ENCODE measurements at regions not wholly inside any gene's neighbourhood (a gene's known extent, or its start where the extent isn't known, plus 50 kb on each side); places are given as distances from the start of the nearest gene placed in this dataset.

- no peak for DNase-seq (ENCODE audit: low read depth)
- TF ChIP-seq, protein P1, sequence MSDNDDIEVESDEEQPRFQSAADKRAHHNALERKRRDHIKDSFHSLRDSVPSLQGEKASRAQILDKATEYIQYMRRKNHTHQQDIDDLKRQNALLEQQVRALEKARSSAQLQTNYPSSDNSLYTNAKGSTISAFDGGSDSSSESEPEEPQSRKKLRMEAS (IDR thresholded peaks at IDR 0.05; ENCODE audit: low read depth, low read length), result no peak
- no peak overlapping the region for H3K4me3 ChIP-seq (ENCODE audit: low read depth, low read length)
Measured at GRCh38 chr7:85287106-85287825, 100.4 kb upstream of the SEMA3D start.

DNA sequence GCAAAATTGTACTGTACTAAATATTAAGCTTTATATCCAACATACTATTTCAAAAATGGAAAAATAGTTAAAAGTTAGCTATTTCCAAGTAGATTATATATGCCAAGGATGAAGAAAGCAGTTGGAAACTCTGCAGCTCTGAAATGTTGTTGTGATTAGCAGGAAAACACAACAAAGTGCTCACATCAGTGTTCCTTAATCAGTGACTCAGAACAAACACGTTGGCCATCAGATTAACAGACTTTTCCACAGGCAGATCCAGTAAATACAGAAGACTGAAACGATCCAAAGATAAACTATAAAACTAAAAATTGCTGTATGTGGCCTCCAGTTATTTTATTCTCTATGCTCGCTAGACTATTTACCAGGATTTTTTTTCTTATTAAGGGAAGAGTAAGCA is 99.6 kb upstream of the SEMA3D start:
- TF ChIP-seq CTCF (IDR thresholded peaks at IDR 0.05; ENCODE audit: low read depth, low read length) (no peak), MYC (IDR thresholded peaks at IDR 0.05; ENCODE audit: low read depth, low read length) (no peak), POLR2A (IDR thresholded peaks at IDR 0.05; ENCODE audit: extremely low read depth, insufficient read length) (no peak)
- TF ChIP-seq, protein P1 (IDR thresholded peaks at IDR 0.05; ENCODE audit: low read depth, low read length), result no peak
- no peak overlapping the region for H3K4me3 ChIP-seq (ENCODE audit: low read depth, low read length)
- no peak for DNase-seq (ENCODE audit: low read depth)

GRCh38 chr7:85285527-85285926 is 98.7 kb upstream of the SEMA3D start:
- no peak for DNase-seq (ENCODE audit: low read depth)
- no peak for TF ChIP-seq CTCF (IDR thresholded peaks at IDR 0.05; ENCODE audit: low read depth, low read length)
- no peak for TF ChIP-seq MYC (IDR thresholded peaks at IDR 0.05; ENCODE audit: low read depth, low read length)
- no peak for TF ChIP-seq POLR2A (IDR thresholded peaks at IDR 0.05; ENCODE audit: extremely low read depth, insufficient read length)
- TF ChIP-seq, protein P1 (IDR thresholded peaks at IDR 0.05; ENCODE audit: low read depth, low read length), result no peak
- no peak overlapping the region for H3K4me3 ChIP-seq (ENCODE audit: low read depth, low read length)

DNA sequence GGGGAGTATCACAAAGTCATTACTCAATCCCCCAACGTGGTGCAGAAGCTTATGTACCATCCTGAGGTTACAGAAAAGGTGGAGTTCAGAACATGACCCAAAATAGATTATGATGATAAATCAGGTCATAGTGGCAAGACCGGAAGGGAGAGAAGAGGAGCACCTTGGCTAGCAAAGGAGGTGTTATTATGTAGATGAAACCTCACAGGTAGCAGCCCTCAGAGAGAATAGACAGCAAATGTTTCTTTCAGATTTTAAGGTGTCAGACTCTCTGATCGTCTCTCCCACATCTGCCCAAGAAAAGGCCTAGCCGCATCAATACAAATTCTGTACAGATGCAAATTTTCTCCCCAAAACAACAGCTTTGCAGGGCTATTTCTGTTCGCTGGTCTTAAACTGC is 88.3 kb upstream of the SEMA3D start:
- no peak for DNase-seq (ENCODE audit: low read depth)
- no peak for TF ChIP-seq CTCF (IDR thresholded peaks at IDR 0.05; ENCODE audit: low read depth, low read length)
- TF ChIP-seq, protein P1 (IDR thresholded peaks at IDR 0.05; ENCODE audit: low read depth, low read length), result no peak
- TF ChIP-seq POLR2A (IDR thresholded peaks at IDR 0.05; ENCODE audit: extremely low read depth, insufficient read length), result no peak
- TF ChIP-seq MYC (IDR thresholded peaks at IDR 0.05; ENCODE audit: low read depth, low read length), result no peak
- no peak overlapping the region for H3K4me3 ChIP-seq (ENCODE audit: low read depth, low read length)

DNA sequence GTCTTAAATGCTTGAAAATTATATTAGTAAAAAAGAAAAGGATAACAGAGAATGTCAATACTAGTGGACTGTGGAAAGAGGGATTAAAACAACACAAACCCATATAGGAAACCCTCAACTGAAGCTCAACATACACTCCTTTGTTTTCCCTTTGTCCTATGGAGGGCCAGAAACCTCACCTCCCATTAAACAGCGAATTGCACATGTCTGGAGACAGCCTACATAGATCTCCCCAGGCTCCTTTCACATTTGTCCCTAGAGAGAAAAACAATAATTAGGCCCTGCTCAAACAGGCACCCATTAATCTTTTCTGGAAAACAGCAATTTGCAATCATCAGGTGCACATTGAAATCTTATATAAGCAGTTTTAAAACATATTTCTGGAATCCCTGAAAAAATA is 87.6 kb upstream of the SEMA3D start:
- DNase-seq (ENCODE audit: low read depth), result no peak

More for the DNA sequence above, 87.6 kb upstream of the SEMA3D start:
- H3K4me3 ChIP-seq (ENCODE audit: low read depth, low read length), result no peak overlapping the region
- no peak for TF ChIP-seq POLR2A (IDR thresholded peaks at IDR 0.05; ENCODE audit: extremely low read depth, insufficient read length)
- TF ChIP-seq CTCF (IDR thresholded peaks at IDR 0.05; ENCODE audit: low read depth, low read length), result no peak
- TF ChIP-seq, protein P1 (IDR thresholded peaks at IDR 0.05; ENCODE audit: low read depth, low read length), result no peak
- TF ChIP-seq MYC (IDR thresholded peaks at IDR 0.05; ENCODE audit: low read depth, low read length), result no peak

Data from NB4 (cell line).